Activated naive CD4-positive, alpha-beta T cell treated with anti-CD3 and anti-CD28 coated beads, Interleukin-2, amount 50 U/mL, for 24 hours (primary cell): ENCODE measurements at regions not wholly inside any gene's neighbourhood (a gene's known extent, or its start where the extent isn't known, plus 50 kb on each side); places are given as distances from the start of the nearest gene placed in this dataset.

ENCODE experiments used
- H3K27ac Mint-ChIP-seq: one replicate; pipeline ENCODE4 v1.8.0; 2021; ENCODE audit warnings: mild to moderate bottlenecking, mixed read lengths
- H3K27me3 Mint-ChIP-seq: one replicate; pipeline ENCODE4 v1.8.0; 2021; ENCODE audit warnings: mixed read lengths
- H3K36me3 Mint-ChIP-seq: one replicate; pipeline ENCODE4 v1.8.0; 2021; ENCODE audit warnings: mixed read lengths
- H3K4me1 Mint-ChIP-seq: one replicate; pipeline ENCODE4 v1.8.0; 2021; ENCODE audit warnings: mixed read lengths
- H3K4me3 Mint-ChIP-seq: one replicate; pipeline ENCODE4 v1.8.0; 2021; ENCODE audit warnings: mild to moderate bottlenecking, mixed read lengths
- H3K9me3 Mint-ChIP-seq: one replicate; pipeline ENCODE4 v1.8.0; 2021; ENCODE audit warnings: mixed read lengths

DNA sequence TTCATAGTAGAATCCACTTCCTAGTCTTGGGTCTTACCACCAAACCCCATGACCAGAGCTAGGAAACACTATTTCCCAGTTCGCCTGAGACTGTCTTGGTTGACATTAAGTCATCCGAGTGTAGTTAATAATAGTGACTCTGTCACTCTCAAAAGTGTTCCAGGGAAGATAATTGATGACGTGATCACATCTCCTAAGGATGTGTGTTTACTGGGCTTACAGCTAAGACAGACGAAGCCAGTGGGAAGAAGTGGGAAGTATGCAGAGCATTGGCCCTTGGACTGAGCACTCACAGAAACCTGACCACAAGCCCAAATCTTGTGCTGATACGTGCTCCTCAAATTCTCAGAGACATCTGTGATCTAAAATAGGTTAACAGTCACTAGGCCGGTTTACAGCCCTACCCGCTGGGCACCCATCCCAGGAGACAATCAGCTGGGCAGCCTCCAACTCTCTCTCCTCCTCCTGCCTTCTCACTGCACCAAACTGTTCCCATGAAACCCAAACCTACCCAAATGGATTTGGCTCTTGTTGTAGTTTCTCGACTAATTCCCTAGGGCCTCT, 316.6 kb downstream of the TLE1 start:
- Mint-ChIP-seq H3K4me1 (no peaks in the 10 kb centered on the region), H3K9me3 (no peaks in the 10 kb centered on the region), H3K4me3 (no peak overlapping the region), H3K27ac (no peak overlapping the region), H3K36me3 (no peaks in the 10 kb centered on the region), H3K27me3 (no peaks in the 10 kb centered on the region)

DNA sequence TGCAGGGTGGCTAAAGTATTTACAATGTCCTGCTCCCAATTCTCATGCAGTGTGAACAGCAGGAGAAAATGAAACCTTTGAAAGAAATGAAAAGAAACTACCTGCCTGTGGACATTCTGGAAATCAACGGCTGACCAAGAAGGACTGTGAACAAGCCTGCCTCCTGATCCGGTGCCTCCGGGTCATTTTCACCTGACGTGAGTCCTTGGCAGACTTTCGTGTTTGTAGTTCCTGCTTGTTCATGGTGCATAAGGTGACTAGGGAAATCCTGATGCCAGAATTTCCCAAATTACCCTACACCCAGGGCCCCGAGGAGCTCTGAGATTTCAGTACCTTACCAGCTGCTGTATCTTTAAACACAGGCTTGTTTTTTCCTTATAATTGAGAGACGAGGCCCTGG, 317.5 kb downstream of the TLE1 start:
- no peaks in the 10 kb centered on the region for H3K4me1 Mint-ChIP-seq
- no peak overlapping the region for H3K27ac Mint-ChIP-seq
- no peak overlapping the region for H3K4me3 Mint-ChIP-seq
- no peaks in the 10 kb centered on the region for H3K9me3 Mint-ChIP-seq
- H3K27me3 Mint-ChIP-seq = no peaks in the 10 kb centered on the region
- no peaks in the 10 kb centered on the region for H3K36me3 Mint-ChIP-seq

DNA sequence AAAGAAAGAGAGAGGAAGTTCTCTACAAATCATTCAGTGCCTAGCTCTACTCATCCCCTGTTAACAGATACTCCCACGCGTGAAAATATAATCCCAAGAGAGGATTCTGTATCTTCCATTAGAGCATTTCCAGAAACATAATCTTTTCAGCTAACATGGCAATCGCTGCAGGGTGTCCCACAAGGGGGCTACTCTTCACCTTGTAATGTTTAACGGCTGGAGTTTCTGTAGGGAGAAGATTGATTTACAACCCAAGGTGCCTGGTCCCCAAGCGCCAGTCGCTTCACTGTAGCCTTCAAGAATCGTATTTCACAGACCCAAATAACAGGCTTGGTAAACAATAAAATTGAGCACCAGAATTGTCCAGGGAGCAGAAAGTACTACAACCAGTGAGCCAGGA, 318.7 kb downstream of the TLE1 start:
- no peak overlapping the region for H3K4me3 Mint-ChIP-seq
- no peaks in the 10 kb centered on the region for H3K4me1 Mint-ChIP-seq
- no peak overlapping the region for H3K27ac Mint-ChIP-seq
- H3K36me3 Mint-ChIP-seq = no peaks in the 10 kb centered on the region
- no peaks in the 10 kb centered on the region for H3K27me3 Mint-ChIP-seq
- H3K9me3 Mint-ChIP-seq = peaks cover 10% of the 10 kb centered on the region

DNA sequence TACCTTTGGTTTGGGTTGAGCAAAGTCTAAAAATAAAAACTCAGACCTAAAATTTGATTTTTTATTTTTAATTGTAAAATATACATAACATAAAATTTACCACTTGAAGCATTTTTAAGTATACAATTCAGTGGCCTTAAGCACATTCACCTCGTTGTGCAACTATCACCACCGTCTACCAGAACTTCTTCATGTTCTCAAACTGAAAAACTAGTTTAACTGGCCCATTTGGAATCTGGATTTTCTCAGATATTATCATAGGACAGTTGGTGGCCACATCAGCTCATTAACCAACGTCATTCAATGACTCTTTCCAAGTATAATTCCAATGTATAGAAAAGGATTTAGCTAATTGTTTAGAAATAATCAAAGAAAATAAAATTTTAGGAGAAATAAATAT, 319.3 kb downstream of the TLE1 start:
- Mint-ChIP-seq H3K4me3 (no peak overlapping the region), H3K4me1 (no peaks in the 10 kb centered on the region), H3K27ac (no peak overlapping the region), H3K36me3 (no peaks in the 10 kb centered on the region), H3K9me3 (peaks cover 11% of the 10 kb centered on the region), H3K27me3 (no peaks in the 10 kb centered on the region)

DNA sequence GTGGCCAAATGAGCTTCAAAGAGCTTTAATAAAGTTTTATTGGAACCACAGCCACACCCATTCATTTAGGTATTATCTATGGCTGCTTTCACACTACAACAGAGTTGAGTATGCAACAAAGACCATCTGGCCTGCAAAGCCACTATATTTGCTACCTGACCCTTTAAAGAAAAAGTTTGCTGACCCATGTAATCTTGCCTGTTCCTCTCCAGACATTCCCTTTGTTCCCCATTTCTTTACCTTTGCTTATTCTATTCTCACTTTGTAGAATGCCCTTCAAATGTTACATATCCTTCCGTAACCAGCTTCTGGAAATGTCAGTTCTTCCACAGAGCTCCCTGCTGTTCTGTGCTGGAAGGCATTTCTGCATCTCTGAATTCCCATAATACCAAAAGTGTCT, 320.2 kb downstream of the TLE1 start:
- Mint-ChIP-seq H3K27me3 (no peaks in the 10 kb centered on the region), H3K4me1 (no peaks in the 10 kb centered on the region), H3K9me3 (peaks cover 20% of the 10 kb centered on the region), H3K4me3 (no peak overlapping the region), H3K27ac (no peak overlapping the region), H3K36me3 (no peaks in the 10 kb centered on the region)

DNA sequence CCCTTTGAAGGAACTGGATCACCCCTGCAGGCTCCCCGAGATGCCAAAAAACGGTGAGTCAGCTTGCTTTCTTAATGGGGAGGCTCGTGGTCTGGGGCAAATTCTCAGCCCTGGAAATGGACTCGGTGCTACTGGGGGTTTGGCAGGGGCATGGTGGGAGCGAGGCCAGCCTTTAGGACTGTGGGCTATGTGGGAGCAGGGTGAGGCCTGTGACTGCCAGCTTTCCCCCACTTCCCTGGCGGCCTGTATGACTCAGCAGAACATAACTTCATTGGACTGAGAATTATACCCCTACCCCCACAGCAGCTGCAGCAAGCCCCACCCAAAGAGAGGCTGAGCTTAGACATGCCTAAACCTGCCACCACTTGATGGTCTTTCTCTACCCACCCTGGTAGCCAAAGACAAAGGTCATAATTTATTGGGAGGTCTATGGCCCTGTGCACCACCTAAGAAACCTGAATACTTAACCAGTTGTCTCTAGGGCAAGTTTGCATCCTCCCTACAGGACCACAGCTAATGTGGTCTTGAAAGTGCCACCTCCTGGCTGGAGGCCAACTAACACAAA, 325.3 kb downstream of the TLE1 start:
- no peak overlapping the region for H3K27ac Mint-ChIP-seq
- no peak overlapping the region for H3K4me3 Mint-ChIP-seq
- H3K27me3 Mint-ChIP-seq = no peaks in the 10 kb centered on the region
- no peaks in the 10 kb centered on the region for H3K36me3 Mint-ChIP-seq
- no peaks in the 10 kb centered on the region for H3K4me1 Mint-ChIP-seq
- peaks cover 20% of the 10 kb centered on the region for H3K9me3 Mint-ChIP-seq

DNA sequence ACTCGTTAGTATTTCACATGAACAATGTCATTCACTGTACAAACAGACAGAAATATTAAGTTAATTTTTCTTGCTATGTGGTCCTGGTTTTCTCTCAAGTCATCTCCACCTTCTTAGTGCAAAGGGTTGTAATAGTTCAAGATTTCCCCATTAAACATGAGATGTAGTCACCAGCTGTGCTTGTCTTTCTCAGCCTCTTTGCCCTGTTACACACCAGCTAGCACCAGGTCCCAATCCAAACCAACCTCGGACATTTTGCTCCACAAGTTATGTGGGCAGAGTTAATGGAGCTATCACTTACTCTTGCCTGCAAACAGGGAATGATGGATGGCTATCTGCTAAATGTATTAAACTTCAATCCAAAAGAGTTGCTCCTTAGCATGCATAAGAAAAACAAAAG, 328.1 kb downstream of the TLE1 start:
- H3K36me3 Mint-ChIP-seq = no peaks in the 10 kb centered on the region
- H3K9me3 Mint-ChIP-seq = peaks cover 21% of the 10 kb centered on the region
- H3K27me3 Mint-ChIP-seq = no peaks in the 10 kb centered on the region
- no peak overlapping the region for H3K4me3 Mint-ChIP-seq
- H3K4me1 Mint-ChIP-seq = no peaks in the 10 kb centered on the region
- H3K27ac Mint-ChIP-seq = no peak overlapping the region

DNA sequence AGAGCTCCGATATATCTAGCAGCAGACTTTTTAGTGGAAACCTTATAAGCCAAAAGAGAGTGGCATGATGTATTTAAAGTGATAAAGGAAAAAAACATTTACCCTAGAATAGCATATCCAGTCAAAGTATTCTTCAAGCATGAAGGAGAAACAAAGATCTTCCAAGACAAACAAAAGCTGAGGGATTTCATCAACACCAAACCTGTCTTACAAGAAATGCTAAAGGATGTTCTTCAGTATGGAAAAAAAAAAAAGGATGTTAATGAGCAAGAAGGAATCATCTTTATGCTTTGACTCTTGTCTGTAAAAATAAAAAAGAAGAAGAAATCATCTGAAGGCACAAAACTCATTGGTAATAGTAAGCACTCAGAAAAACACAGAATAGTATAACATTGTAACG, 338.2 kb downstream of the TLE1 start:
- Mint-ChIP-seq H3K27me3 (no peaks in the 10 kb centered on the region), H3K9me3 (peaks cover 9% of the 10 kb centered on the region), H3K36me3 (no peaks in the 10 kb centered on the region), H3K4me1 (no peaks in the 10 kb centered on the region), H3K27ac (no peak overlapping the region), H3K4me3 (no peak overlapping the region)

DNA sequence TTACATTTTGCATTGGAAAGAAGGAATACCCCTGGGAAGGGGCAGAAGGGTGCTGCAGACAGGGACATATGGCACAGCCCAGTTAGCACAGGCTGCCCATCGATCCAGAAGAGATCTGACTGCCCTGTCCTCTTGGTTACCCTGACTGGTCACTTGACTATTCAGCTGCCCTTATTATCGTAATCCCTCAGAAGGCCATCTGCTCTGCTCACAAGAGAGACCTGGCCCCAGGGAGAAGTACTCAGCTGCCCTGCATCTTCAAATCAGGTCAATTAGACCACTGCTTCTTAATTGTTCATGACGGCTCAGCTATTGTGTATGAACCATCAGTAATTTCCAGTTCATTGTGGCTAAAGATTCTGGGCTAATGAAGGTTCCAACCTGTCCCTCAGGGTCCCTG, 345.0 kb downstream of the TLE1 start:
- H3K27ac Mint-ChIP-seq = no peak overlapping the region
- no peaks in the 10 kb centered on the region for H3K36me3 Mint-ChIP-seq
- H3K4me1 Mint-ChIP-seq = no peaks in the 10 kb centered on the region
- no peak overlapping the region for H3K4me3 Mint-ChIP-seq
- no peaks in the 10 kb centered on the region for H3K27me3 Mint-ChIP-seq
- H3K9me3 Mint-ChIP-seq = no peaks in the 10 kb centered on the region

DNA sequence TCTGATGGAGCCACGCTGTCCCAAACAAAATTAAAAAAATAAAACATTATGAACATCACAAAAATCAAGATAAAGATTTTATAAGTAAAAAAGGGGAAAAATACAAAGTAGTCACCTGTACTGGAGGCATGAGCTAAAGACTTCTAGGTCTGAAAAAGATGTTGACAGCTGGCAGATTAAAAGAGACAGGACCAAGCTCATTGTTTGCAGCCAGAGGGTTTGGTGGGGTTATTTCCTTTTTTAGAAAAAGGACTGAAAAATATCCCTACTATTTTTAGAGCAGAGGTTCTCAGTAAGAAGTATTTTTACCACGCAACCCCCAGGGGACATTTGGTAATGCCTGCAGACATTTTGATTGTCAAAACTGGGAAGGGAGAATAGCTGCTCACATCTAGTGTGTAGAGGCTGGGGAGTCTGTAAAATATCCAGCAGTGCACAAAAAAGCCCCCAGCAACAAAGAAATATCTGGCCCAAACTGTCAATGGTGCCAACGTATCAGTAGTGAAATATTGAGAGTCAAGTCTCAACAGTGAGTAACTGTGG, 353.4 kb downstream of the TLE1 start:
- no peak overlapping the region for H3K4me3 Mint-ChIP-seq
- H3K9me3 Mint-ChIP-seq = peaks cover 6% of the 10 kb centered on the region
- H3K27me3 Mint-ChIP-seq = no peaks in the 10 kb centered on the region
- H3K36me3 Mint-ChIP-seq = no peaks in the 10 kb centered on the region
- H3K4me1 Mint-ChIP-seq = no peaks in the 10 kb centered on the region
- no peak overlapping the region for H3K27ac Mint-ChIP-seq

DNA sequence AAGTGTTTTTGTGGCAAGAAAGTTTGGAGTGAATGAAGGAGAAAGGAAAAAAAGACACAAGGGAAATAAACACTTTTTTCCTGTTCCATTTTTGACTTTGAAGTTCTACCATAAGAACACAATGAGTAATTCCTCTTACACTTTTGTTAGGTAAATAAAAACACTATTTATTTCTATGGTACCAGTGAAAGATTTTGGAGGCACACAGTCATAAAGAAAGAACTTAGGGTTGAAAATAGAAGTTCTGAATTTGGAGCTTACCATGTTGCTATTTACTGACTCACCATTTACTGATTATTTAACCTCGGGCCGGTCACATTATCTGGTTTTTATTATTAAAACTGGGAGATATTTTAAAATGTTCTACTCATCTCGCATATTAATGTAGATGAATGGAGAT, 367.8 kb downstream of the TLE1 start:
- no peak overlapping the region for H3K27ac Mint-ChIP-seq
- H3K9me3 Mint-ChIP-seq = no peaks in the 10 kb centered on the region
- H3K4me1 Mint-ChIP-seq = no peaks in the 10 kb centered on the region
- H3K27me3 Mint-ChIP-seq = no peaks in the 10 kb centered on the region
- no peaks in the 10 kb centered on the region for H3K36me3 Mint-ChIP-seq
- H3K4me3 Mint-ChIP-seq = no peak overlapping the region

DNA sequence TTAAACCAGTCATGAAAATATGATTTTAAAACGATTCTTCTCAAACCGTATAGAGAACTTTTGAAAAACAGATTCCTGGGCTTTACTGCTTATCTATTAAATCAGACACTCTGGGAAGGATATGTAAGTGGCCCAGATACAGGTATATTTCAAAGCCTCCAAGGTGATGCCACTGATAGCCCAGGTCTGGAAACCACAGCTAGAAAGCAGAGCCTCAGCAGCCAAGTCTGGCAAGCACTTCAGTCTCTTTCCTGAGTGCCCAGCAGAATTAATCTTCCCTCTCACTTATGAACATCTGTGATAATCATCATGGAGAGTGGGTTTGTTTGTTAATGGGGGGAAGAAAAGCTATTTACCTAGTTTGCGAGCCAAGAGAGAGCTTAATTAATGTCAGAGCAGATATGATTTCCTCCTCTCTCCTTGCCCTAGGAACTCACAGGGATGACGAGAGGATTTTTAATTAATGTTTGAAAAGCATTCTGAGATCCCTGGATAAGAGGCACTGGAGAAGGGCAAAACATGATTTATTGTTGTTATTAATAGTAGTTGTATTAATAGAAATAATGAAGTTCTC, 368.4 kb downstream of the TLE1 start:
- no peak overlapping the region for H3K27ac Mint-ChIP-seq
- H3K36me3 Mint-ChIP-seq = no peaks in the 10 kb centered on the region
- H3K27me3 Mint-ChIP-seq = no peaks in the 10 kb centered on the region
- H3K4me3 Mint-ChIP-seq = no peak overlapping the region
- H3K9me3 Mint-ChIP-seq = no peaks in the 10 kb centered on the region
- H3K4me1 Mint-ChIP-seq = no peaks in the 10 kb centered on the region

DNA sequence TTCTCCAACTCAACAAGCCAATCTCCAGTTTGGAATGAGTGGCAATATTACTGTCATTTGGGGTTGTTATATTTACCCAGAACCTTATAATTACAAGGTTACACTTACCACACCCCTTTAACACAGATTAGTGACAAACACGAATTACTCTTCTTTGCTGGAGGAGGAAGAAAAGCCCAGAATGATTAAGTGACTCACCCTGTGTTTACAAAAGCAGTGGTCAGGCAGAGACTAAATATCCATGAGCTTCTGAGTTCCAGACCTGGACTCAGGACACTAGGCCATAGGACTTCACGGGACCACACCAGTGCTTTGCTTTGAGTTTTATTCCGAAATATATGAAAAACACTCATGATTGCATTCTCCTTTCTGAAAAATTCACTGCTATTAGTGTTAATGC, 370.8 kb downstream of the TLE1 start:
- no peaks in the 10 kb centered on the region for H3K27me3 Mint-ChIP-seq
- no peaks in the 10 kb centered on the region for H3K36me3 Mint-ChIP-seq
- H3K9me3 Mint-ChIP-seq = peaks cover 13% of the 10 kb centered on the region
- no peak overlapping the region for H3K27ac Mint-ChIP-seq
- no peak overlapping the region for H3K4me3 Mint-ChIP-seq
- H3K4me1 Mint-ChIP-seq = no peaks in the 10 kb centered on the region

DNA sequence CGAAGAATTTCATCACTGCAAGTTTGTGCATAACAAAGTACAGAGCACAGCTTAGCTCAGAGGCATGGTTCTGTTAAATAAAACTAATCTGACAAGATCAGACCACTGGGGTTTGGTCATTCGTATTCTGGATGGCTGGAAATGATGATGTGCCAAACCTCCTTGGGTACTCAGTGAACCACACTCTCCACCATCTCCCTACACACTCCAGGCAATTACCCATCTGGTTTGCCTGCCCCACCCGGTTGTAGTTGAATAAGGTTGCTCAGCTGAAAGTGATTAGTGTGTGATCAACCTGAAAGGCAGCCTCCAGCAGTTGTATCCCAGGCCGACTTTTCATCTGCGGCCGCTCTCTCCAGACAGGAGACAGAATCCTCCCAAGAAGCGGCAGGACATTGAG, 371.4 kb downstream of the TLE1 start:
- Mint-ChIP-seq H3K4me1 (no peaks in the 10 kb centered on the region), H3K36me3 (no peaks in the 10 kb centered on the region), H3K4me3 (no peak overlapping the region), H3K9me3 (peaks cover 13% of the 10 kb centered on the region), H3K27ac (no peak overlapping the region), H3K27me3 (no peaks in the 10 kb centered on the region)

DNA sequence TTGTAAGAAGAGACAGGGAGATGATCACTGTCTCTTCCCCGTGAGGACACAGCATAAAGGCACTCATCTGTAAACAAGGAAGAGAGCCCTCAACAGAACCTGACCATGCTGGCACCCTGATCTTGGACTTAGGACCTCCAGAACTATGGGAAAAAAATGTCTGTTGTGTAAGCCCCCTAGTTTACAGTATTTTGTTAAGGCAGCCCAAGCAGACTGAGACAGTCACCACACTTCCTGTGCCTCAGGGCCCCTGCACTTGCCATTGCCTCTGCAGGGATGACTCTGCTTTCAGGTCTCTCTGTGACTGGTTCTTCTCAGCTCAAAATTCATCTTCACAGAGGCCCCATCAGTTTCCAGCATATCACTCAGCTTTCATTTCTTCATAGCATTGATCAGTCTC, 372.1 kb downstream of the TLE1 start:
- no peaks in the 10 kb centered on the region for H3K36me3 Mint-ChIP-seq
- no peaks in the 10 kb centered on the region for H3K27me3 Mint-ChIP-seq
- H3K4me1 Mint-ChIP-seq = no peaks in the 10 kb centered on the region
- H3K4me3 Mint-ChIP-seq = no peak overlapping the region
- H3K27ac Mint-ChIP-seq = no peak overlapping the region
- peaks cover 13% of the 10 kb centered on the region for H3K9me3 Mint-ChIP-seq

DNA sequence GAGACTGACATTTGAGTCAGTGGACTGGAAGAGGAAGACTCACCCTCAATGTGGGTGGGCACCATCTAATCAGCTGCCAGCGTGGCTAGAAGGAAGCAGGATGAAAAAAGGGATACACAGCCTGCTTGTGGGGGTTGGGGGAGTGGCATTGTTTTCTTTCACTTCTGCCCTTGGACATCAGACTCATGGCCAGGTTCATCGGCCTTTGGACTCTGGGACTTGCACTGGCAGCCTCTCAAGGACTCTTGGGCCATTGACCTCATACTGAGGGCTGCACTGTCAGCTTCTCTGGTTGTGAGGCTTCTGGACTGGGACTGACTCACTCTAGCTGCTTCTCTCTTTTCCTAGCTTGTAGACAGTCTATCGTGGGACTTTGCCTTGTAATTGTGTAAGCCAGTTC, 374.9 kb downstream of the TLE1 start:
- no peak overlapping the region for H3K27ac Mint-ChIP-seq
- no peaks in the 10 kb centered on the region for H3K4me1 Mint-ChIP-seq
- H3K36me3 Mint-ChIP-seq = no peaks in the 10 kb centered on the region
- no peaks in the 10 kb centered on the region for H3K27me3 Mint-ChIP-seq
- H3K9me3 Mint-ChIP-seq = peaks cover 22% of the 10 kb centered on the region
- H3K4me3 Mint-ChIP-seq = no peak overlapping the region

DNA sequence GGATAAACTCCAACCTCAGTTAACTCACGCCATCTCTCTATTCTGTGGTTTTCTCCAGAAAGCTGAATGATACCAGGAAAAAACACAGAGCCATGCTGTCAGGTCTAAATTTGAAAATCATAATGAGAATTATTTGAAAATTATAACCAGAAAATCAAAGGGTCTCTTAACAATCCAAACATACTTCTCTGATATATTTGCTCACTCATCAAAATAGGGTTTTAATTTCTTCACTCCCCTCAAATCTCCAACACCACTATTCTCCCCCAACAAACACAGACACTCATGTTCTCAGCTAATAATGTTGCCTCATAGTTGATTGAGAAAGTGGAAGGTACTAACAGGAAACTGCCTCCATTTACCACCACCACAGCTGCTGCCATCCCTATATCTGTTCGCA, 375.5 kb downstream of the TLE1 start:
- no peak overlapping the region for H3K4me3 Mint-ChIP-seq
- H3K4me1 Mint-ChIP-seq = no peaks in the 10 kb centered on the region
- H3K9me3 Mint-ChIP-seq = peaks cover 28% of the 10 kb centered on the region
- H3K27me3 Mint-ChIP-seq = no peaks in the 10 kb centered on the region
- no peaks in the 10 kb centered on the region for H3K36me3 Mint-ChIP-seq
- H3K27ac Mint-ChIP-seq = no peak overlapping the region
